Brain microvascular endothelial cell (primary cell): ENCODE measurements at regions not wholly inside any gene's neighbourhood (a gene's known extent, or its start where the extent isn't known, plus 50 kb on each side); places are given as distances from the start of the nearest gene placed in this dataset.

Experiments
- DNase-seq: peaks from one replicate; pipeline ENCODE4 v3.0.0-alpha.2; 2020
- H3K27ac ChIP-seq: fragments of 250-450 bp; sonication (Bioruptor Pico); 2 replicates; pipeline ENCODE4 v1.5.1; 2020; ENCODE audit warnings: mild to moderate bottlenecking, moderate library complexity
- H3K27me3 ChIP-seq: fragments of 250-450 bp; sonication (Bioruptor Pico); replicated peaks from 2 replicates; pipeline ENCODE4 v1.5.1; 2020; ENCODE audit warnings: mild to moderate bottlenecking
- H3K36me3 ChIP-seq: fragments of 250-450 bp; sonication (Bioruptor Pico); replicated peaks from 2 replicates; pipeline ENCODE4 v1.5.1; 2020; ENCODE audit warnings: mild to moderate bottlenecking
- H3K4me3 ChIP-seq: 2 replicates; pipeline ENCODE4 v1.5.1; 2011; ENCODE audit warnings: low read depth, mild to moderate bottlenecking, control low read depth, low read length, moderate library complexity
- CTCF ChIP-seq: IDR thresholded peaks from 2 replicates; pipeline ENCODE4 v1.5.1; 2011; ENCODE audit warnings: low read depth, mild to moderate bottlenecking, moderate library complexity, low read length, control low read depth, inconsistent platforms; ENCODE audit errors: missing control alignments
- in situ Hi-C: cut with HindIII; loops from 2 replicates; pipeline ENCODE4 v1.10.0; 2017; ENCODE audit warnings: low sequenced_read_pairs, low pct_ligation_motif_present

GRCh38 chr12:43111608-43112007, 440.4 kb downstream of the ADAMTS20 start:
- no peaks in the 10 kb centered on the region for H3K27me3 ChIP-seq
- no peak overlapping the region for H3K27ac ChIP-seq
- in situ Hi-C loops: no loop called here
- no peak overlapping the region for H3K4me3 ChIP-seq
- no peak for TF ChIP-seq CTCF
- peak; percentile 4 for DNase-seq
- H3K36me3 ChIP-seq: no peaks in the 10 kb centered on the region

GRCh38 chr12:43109631-43110345, 442.2 kb downstream of the ADAMTS20 start:
- in situ Hi-C loops: no loop called here
- no peak for TF ChIP-seq CTCF
- H3K27me3 ChIP-seq: no peaks in the 10 kb centered on the region
- no peak for DNase-seq
- H3K4me3 ChIP-seq: no peak overlapping the region
- H3K27ac ChIP-seq: no peak overlapping the region
- H3K36me3 ChIP-seq: no peaks in the 10 kb centered on the region

- no peak for TF ChIP-seq CTCF
- H3K36me3 ChIP-seq: no peaks in the 10 kb centered on the region
- no peak overlapping the region for H3K4me3 ChIP-seq
- in situ Hi-C loops: no loop called here
- no peak overlapping the region for H3K27ac ChIP-seq
- H3K27me3 ChIP-seq: no peaks in the 10 kb centered on the region
- DNase-seq: no peak
Measured at GRCh38 chr12:43108656-43109055, 443.3 kb downstream of the ADAMTS20 start.

DNA sequence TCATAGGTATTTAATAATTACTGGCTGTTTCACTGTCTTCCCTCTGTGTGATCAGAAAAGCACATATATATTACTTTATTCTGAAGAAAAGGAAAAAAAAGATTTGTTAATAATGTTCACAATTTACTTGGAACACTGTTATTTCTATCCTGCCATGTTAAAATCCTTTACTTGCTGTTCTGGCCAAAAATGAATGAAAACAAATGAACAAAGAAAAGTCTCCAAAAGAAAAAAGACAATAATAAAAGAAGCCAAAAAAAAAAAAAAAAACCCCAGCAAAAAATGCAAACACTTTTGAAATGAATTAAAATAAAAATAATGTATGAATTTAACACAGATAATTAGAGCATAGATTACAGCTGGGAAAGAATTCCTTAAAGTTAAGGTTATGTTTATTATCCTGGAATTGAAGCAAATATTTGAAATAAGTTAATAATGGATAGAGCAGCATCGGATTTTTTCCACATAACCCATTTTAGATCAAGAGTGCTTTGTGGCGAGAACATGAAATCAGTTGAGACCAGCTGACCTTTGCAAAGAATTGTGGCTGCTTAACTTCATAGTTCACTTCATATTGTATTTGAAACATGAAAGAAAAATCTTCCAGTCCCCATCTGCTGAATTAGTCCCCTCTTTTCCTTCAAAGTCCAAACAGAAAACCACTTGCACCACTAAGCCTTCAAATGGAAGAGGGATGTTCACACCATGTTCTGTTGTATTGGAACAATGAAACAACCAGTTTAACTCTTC, 444.8 kb downstream of the ADAMTS20 start:
- no peaks in the 10 kb centered on the region for H3K27me3 ChIP-seq
- TF ChIP-seq CTCF: no peak
- in situ Hi-C loops: no loop called here
- H3K27ac ChIP-seq: no peak overlapping the region
- H3K4me3 ChIP-seq: no peak overlapping the region
- no peak for DNase-seq
- H3K36me3 ChIP-seq: no peaks in the 10 kb centered on the region

- Histone ChIP-seq H3K4me3 (no peak overlapping the region), H3K27me3 (no peaks in the 10 kb centered on the region), H3K36me3 (no peaks in the 10 kb centered on the region), H3K27ac (no peak overlapping the region)
- no peak for DNase-seq
- in situ Hi-C loops: no loop called here
- no peak for TF ChIP-seq CTCF
Measured at GRCh38 chr12:43106355-43106754, 445.6 kb downstream of the ADAMTS20 start.
